ENCODE measurements at regions not wholly inside any gene's neighbourhood (a gene's known extent, or its start where the extent isn't known, plus 50 kb on each side); places are given as distances from the start of the nearest gene placed in this dataset.

- no peak overlapping the region for H3K27ac Mint-ChIP-seq
- no peaks in the 10 kb centered on the region for H3K4me1 Mint-ChIP-seq
- intact Hi-C loops (cut with micrococcal nuclease) = no loop called here
- POLR2A ChIA-PET = no interaction called here
- DNase-seq (no peak), ATAC-seq (ENCODE audit: low read depth) (no peak)
- TF ChIP-seq CTCF (IDR thresholded peaks at IDR 0.05) = no peak
- H3K36me3 Mint-ChIP-seq (ENCODE audit: low read depth) = no peaks in the 10 kb centered on the region
- CTCF ChIA-PET = no interaction called here
- no peaks in the 10 kb centered on the region for H3K27me3 Mint-ChIP-seq
- H3K9me3 Mint-ChIP-seq = peaks cover 10% of the 10 kb centered on the region
- no peak overlapping the region for H3K4me3 Mint-ChIP-seq
Measured at GRCh38 chr1:5235355-5235899, 581.0 kb downstream of the AJAP1 start.

GRCh38 chr1:5232537-5232936 lies 578.1 kb downstream of the AJAP1 start:
- ChIA-PET POLR2A (no interaction called here), CTCF (no interaction called here)
- Mint-ChIP-seq H3K27me3 (peaks cover 3% of the 10 kb centered on the region), H3K27ac (no peak overlapping the region), H3K36me3 (ENCODE audit: low read depth) (no peaks in the 10 kb centered on the region), H3K4me3 (no peak overlapping the region), H3K4me1 (no peaks in the 10 kb centered on the region), H3K9me3 (peaks cover 10% of the 10 kb centered on the region)
- ATAC-seq (ENCODE audit: low read depth) = no peak
- intact Hi-C loops (cut with micrococcal nuclease) = no loop called here
- no peak for DNase-seq
- no peak for TF ChIP-seq CTCF (IDR thresholded peaks at IDR 0.05)

- no peak overlapping the region for H3K4me3 Mint-ChIP-seq
- intact Hi-C loops (cut with micrococcal nuclease) = no loop called here
- CTCF ChIA-PET = no interaction called here
- H3K4me1 Mint-ChIP-seq = no peaks in the 10 kb centered on the region
- POLR2A ChIA-PET = no interaction called here
- no peak for ATAC-seq (ENCODE audit: low read depth)
- no peaks in the 10 kb centered on the region for H3K36me3 Mint-ChIP-seq (ENCODE audit: low read depth)
- H3K27me3 Mint-ChIP-seq = peaks cover 3% of the 10 kb centered on the region
- H3K27ac Mint-ChIP-seq = no peak overlapping the region
- H3K9me3 Mint-ChIP-seq = peaks cover 10% of the 10 kb centered on the region
- DNase-seq = no peak
- TF ChIP-seq CTCF (IDR thresholded peaks at IDR 0.05) = no peak
Measured at GRCh38 chr1:5231541-5232315, 577.3 kb downstream of the AJAP1 start.

- ATAC-seq (ENCODE audit: low read depth) (no peak), DNase-seq (no peak)
- Mint-ChIP-seq H3K9me3 (no peaks in the 10 kb centered on the region), H3K4me1 (no peaks in the 10 kb centered on the region), H3K36me3 (ENCODE audit: low read depth) (no peaks in the 10 kb centered on the region), H3K27ac (no peak overlapping the region), H3K27me3 (peaks cover 5% of the 10 kb centered on the region), H3K4me3 (no peak overlapping the region)
- intact Hi-C loops (cut with micrococcal nuclease) = no loop called here
- POLR2A ChIA-PET = no interaction called here
- TF ChIP-seq CTCF (IDR thresholded peaks at IDR 0.05) = no peak
- CTCF ChIA-PET = no interaction called here
Measured at GRCh38 chr1:5227114-5227513, 572.7 kb downstream of the AJAP1 start.

GRCh38 chr1:5225707-5226704 lies 571.6 kb downstream of the AJAP1 start:
- intact Hi-C loops (cut with micrococcal nuclease) = no loop called here

More at GRCh38 chr1:5225707-5226704, 571.6 kb downstream of the AJAP1 start:
- DNase-seq (no peak), ATAC-seq (ENCODE audit: low read depth) (no peak)
- Mint-ChIP-seq H3K27ac (no peak overlapping the region), H3K4me3 (no peak overlapping the region), H3K4me1 (no peaks in the 10 kb centered on the region), H3K36me3 (ENCODE audit: low read depth) (no peaks in the 10 kb centered on the region), H3K9me3 (no peaks in the 10 kb centered on the region), H3K27me3 (peaks cover 5% of the 10 kb centered on the region)
- TF ChIP-seq CTCF (IDR thresholded peaks at IDR 0.05) = no peak
- POLR2A ChIA-PET = no interaction called here
- CTCF ChIA-PET = no interaction called here

Measured in activated B cell treated with CpG ODN at 0.5 μM for 24 hours (primary cell).